HG02623 (cell line): ENCODE measurements at regions not wholly inside any gene's neighbourhood (a gene's known extent, or its start where the extent isn't known, plus 50 kb on each side); places are given as distances from the start of the nearest gene placed in this dataset.
"Not testable (repeated sequence)": the region's sequence is repeated elsewhere in the genome, so short reads cannot be mapped to it uniquely, and the experiment has no call there.

Experiments
- ATAC-seq: cut with Tn5 transposase; IDR thresholded peaks from one replicate; pipeline ENCODE4 v1.9.1; 2021; ENCODE audit warnings: moderate library complexity; ENCODE audit not compliant: unreplicated experiment

GRCh38 chr4:66229885-66230284 lies 559.6 kb upstream of the EPHA5 start:
- ATAC-seq = no peak

GRCh38 chr4:66225539-66225938 lies 555.2 kb upstream of the EPHA5 start:
- no peak for ATAC-seq

- ATAC-seq = no peak
These were observed 552.9 kb upstream of the EPHA5 start for GRCh38 chr4:66223068-66223703.

GRCh38 chr4:66219401-66219800 lies 549.1 kb upstream of the EPHA5 start:
- ATAC-seq = no peak

GRCh38 chr4:66216252-66216651 lies 546.0 kb upstream of the EPHA5 start:
- no peak for ATAC-seq

- no peak for ATAC-seq
These were observed 542.2 kb upstream of the EPHA5 start for GRCh38 chr4:66212489-66212888.

- ATAC-seq = no peak
These were observed 534.4 kb upstream of the EPHA5 start for GRCh38 chr4:66204534-66205247.

- no peak for ATAC-seq
These were observed 532.6 kb upstream of the EPHA5 start for GRCh38 chr4:66202870-66203269.

GRCh38 chr4:66197451-66197850 lies 527.2 kb upstream of the EPHA5 start:
- ATAC-seq = no peak

- ATAC-seq = no peak
These were observed 523.2 kb upstream of the EPHA5 start for GRCh38 chr4:66193487-66193886.

GRCh38 chr4:66187175-66187720 lies 517.0 kb upstream of the EPHA5 start:
- ATAC-seq = no peak

GRCh38 chr4:66186095-66186494 lies 515.8 kb upstream of the EPHA5 start:
- no peak for ATAC-seq

- no peak for ATAC-seq
These were observed 512.3 kb upstream of the EPHA5 start for GRCh38 chr4:66182636-66183035.

- ATAC-seq = no peak
These were observed 508.6 kb upstream of the EPHA5 start for GRCh38 chr4:66178906-66179305.

GRCh38 chr4:66169341-66169740 lies 499.1 kb upstream of the EPHA5 start:
- ATAC-seq = no peak

GRCh38 chr4:66164869-66165268 lies 494.6 kb upstream of the EPHA5 start:
- no peak for ATAC-seq

GRCh38 chr4:66160606-66161005 lies 490.3 kb upstream of the EPHA5 start:
- no peak for ATAC-seq

GRCh38 chr4:66157594-66157993 lies 487.3 kb upstream of the EPHA5 start:
- ATAC-seq = no peak

- ATAC-seq = no peak
These were observed 459.8 kb upstream of the EPHA5 start for GRCh38 chr4:66130042-66130441.

GRCh38 chr4:66123831-66124413 lies 453.6 kb upstream of the EPHA5 start:
- ATAC-seq = no peak

- ATAC-seq = no peak
These were observed 452.9 kb upstream of the EPHA5 start for GRCh38 chr4:66123190-66123589.

- not testable (repeated sequence) for ATAC-seq
These were observed 444.9 kb upstream of the EPHA5 start for GRCh38 chr4:66115231-66115630.
